Erythroblast (primary cell): ENCODE measurements at regions not wholly inside any gene's neighbourhood (a gene's known extent, or its start where the extent isn't known, plus 50 kb on each side); places are given as distances from the start of the nearest gene placed in this dataset.

Experiments
- GATA1 ChIP-seq: IDR thresholded peaks from 2 replicates; pipeline ENCODE4 v1.6.1; 2011; ENCODE audit warnings: low read depth, mild to moderate bottlenecking, control low read depth, low read length, moderate library complexity
- POLR2A ChIP-seq: IDR thresholded peaks from 2 replicates; pipeline ENCODE4 v1.6.1; 2011; ENCODE audit warnings: mild to moderate bottlenecking, low read length

- TF ChIP-seq GATA1 (no peak), POLR2A (no peak)
Observed at GRCh38 chr13:68506888-68507551, 1276.9 kb upstream of the PCDH9 start.
